ENCODE measurements at regions not wholly inside any gene's neighbourhood (a gene's known extent, or its start where the extent isn't known, plus 50 kb on each side); places are given as distances from the start of the nearest gene placed in this dataset.

DNA sequence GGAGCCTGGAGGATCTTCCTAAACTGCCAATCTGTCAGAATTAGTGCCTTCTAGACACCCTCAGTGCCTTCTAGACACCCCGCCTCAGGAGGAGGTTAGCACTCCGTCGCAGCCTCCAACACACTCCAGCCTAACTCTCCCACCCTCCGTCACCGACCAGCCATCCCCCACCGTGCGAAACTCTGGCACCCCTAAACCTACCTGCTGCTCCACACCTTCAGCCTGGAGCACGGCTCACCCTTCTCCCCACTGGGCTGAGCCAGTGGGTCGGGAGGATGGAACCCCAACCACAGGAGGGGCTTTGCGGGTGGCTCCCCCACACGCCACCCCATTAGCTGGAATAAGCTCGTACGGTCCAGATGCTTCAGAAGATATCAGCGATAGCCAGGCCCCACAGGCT is 468.9 kb upstream of the HS6ST1 start:
- DNase-seq, result no peak

DNA sequence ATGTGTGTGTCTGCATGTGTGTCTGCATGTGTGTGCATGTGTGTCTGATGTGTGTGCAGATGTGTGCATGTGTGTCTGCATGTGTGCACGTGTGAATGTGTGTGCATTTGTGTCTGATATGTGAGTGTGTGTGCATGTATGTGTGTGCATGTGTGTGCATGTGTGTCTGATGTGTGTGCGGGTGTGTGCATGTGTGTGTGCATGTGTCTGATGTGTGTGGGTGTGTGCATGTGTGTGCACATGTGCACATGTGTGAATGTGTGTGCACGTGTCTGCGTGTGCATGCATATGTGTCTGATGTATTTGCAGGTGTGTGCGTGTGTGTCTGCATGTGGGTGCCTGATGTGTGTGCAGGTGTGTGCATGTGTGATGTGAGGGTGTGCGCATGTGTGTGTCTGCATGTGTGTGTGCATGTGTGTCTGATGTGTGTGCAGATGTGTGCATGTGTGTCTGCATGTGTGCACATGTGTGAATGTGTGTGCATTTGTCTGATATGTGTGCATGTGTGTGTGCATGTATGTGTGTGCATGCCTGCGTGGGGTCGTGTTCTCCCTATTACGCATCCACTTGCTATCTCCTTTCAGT is 470.1 kb upstream of the HS6ST1 start:
- no peak for DNase-seq

DNA sequence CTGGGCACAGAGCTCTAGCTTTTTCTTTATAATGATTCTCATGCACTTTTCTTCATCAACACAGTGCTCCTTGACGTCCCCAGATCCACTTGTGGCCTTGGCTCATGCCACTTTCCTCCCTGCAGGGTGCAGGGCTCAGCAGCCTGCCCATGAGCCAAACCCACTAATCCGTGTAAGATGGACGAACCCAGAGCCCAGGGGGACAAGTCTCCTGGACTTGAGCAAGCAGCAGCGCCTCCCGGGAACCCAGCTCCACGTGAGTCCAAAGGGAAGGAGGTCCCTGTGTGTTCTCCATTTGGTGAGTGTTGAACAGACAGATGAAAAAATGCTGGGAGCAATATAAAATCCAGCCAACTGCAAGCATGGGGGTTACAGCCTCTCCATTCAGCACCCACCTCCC is 470.6 kb upstream of the HS6ST1 start:
- no peak for DNase-seq

DNA sequence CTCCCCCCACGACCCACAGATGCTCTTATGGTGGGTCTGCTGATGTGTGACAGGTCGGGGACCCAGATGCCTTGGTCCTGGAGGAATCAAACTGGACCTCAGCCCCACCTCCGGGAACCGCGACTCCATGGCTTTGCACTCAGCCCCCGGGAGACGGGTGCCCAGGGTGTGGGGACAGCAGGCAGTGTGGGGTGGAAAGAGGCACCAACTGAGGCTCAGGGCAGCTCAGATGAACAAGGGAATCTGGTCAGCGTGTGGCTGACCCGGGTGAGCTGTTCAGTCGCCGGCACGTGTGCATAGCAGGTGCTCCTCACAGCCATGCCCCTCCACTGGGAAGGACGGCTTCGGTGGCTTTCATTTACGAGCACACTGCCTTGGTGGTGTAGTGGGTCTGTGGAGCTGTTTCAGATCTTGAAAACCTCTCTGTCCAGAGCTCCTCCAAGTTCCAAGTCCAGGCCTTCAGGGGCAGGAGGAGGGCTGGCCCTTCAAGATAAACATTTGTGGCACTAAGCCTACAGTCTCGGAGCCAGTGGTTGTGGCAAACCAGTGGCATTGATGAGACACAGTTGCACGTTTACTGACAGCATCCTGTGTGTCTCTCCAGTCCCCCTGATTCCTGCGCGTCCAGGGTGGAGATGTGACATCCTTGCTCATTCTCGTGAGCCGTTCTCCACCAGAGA is 471.2 kb upstream of the HS6ST1 start:
- DNase-seq, result no peak

DNA sequence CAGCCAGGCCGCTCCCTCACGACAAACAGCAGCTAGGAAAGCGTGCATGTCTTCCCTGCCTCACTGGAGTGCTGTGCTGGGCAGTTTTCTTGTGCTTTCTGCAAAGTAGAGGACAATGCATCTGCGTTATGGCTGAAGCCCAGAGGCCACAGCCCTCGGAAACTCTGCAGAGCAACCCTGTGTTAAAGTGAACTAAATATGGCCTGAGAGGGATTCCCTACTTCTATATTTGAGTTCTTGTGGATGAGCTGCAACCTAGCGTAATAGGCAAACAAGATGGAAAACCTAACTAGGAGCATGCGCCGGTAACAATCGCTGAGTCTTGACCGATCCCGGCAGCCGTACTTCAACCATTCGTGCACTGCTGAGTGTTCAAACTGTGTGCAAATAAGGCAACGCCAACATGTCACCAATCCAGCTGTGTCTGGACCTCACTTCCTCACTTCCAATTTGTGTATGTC is 471.9 kb upstream of the HS6ST1 start:
- no peak for DNase-seq

DNA sequence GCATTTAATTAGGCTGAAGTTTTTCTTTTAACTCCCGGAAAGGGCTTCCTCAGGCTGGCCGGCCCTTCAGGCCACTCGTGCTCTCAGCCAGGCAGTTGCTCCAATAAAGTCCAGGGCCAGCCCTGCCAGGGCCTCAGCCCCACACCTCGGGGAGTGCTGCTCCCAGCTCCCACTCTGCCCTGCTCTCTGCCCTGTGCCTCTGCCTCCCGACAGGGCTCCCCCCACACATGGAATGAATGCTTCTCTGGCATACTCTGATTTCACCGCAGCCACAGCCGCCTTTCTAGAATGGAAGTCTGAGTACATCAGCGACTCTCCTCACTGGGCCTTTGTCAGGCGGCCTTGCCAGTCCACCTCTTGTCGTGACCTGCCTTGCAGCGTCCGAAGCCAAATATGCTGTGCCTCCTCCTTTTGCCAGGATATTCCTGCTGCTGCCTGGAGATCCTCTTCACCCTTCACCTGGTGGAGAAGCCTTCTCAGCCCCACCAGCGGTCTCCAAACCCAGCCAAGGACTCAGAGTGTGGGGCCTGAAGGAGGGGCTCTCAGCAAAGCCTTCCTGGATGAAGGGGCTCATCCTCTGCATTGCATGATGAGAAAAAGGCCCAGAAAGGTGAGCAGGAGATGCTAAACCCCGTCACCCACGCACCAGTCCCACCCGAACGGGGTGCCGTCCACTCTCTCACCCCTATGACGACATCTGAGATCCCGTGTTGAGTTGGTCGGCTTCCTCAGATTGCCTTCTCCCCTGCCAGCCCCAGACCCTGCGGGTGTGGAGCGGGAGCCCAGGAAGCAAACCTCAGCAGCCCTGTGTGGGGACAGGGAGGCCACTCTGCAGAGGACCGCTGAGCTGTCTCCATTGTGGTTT is 472.7 kb upstream of the HS6ST1 start:
- DNase-seq, result no peak

DNA sequence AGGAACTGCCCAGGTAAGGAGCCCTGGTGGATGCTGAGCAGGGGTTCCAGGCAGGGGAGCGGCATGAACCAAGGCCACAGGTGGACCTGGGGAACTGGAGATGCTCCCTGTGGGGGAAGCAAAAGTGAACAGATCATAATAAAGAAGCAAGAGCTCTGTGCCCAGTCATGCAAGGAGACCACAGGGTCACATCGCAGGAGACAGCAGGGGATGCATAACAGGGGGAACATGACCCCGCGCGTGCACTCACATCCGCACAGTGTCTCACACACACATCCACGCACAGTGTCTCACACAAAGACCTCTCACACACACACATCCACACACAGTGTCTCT is 473.3 kb upstream of the HS6ST1 start:
- no peak for DNase-seq

DNA sequence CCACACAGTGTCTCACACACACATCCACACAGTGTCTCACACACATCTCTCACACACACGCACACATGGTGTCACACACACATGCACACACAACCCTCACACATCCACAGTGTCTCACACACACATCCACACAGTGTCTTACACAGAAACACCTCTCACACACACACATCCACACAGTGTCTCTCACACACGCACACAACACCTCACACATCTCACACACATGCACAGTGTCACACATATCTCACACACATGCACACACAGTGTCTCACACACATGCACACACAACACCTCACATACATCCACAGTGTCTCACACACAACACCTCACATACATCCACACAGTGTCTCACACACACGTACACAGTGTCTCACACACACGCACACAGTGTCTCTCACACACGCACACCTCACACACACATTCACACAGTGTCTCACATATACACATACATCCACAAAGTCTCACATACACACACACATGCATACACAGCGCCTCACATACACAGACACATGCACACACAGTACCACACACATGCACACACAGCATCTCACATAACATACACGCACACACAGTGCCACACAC is 473.9 kb upstream of the HS6ST1 start:
- DNase-seq, result no peak

DNA sequence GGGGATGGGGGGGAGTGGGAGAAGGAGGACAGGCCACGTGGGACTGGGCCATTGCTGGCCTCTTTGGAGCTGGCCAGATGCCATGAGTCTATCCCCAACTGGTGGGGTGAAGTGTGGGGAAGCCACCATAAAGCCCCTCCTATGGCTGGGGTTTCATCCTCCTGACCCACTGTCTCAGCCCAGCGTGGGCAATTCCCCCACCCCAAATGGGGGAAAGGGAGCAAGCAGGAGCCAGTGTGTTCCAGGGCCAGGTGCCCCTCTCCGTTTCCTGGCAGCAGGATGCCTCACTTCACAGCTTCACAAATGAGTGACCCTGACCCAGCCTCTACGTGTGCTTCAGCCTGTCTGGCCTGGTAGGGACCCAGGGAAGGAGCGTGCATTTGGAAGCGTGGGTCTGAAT is 474.7 kb upstream of the HS6ST1 start:
- no peak for DNase-seq

DNA sequence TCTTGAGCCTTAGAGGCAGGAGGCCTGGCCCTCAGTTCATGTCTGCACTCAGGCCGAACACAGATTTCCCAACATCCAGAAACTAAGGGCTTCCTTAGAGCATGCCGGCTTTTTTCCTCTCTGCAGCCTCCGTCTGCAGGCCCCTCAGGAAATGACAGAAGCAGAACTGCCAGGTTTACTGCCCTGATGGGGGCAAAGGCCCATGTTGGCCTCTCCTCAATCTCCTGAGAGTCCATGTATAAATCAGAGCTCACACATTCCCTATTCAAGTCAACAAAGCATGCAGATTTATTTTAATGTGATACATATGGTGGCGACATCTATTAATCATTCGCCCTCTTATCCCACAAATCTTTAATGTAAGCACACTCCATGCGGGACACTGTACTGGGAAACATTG is 475.6 kb upstream of the HS6ST1 start:
- no peak for DNase-seq

DNA sequence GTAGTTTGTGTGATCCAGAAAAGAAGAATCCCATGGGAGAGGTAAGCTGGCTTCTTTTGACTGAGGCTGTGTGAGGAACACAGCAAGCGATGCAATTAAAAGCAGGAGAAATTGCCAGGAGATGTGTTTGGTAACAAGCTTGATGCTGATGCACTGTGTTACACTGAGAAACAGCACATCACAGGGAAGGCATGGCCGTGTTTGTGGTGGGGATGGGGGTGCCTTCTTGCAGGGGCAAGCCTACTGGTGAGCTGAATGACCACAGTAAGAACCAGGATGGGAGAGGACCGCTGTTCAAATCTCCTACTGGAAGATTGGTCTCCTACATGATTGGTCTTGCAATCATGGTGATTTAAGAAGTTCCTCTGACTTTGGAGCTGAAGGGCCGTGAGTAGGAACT is 477.7 kb upstream of the HS6ST1 start:
- no peak for DNase-seq

DNA sequence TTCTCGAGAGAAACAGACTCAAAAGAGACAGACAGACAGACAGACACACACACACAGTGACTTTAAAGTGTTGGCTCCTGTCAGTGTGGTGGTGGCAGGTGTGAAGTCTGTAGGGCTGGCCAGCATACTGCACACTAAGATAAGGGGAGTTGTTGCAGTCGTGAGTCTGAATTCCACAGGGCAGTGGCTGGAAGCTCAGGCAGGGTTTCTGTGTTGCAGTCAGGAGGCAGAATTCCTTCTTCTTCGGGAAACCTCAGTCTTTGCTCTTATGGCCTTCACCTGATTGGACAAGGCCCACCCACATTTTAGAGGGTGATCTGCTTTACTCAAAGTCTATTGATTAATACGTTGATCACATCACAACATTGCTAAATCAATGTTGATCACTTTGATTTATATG is 478.4 kb upstream of the HS6ST1 start:
- DNase-seq, result no peak

DNA sequence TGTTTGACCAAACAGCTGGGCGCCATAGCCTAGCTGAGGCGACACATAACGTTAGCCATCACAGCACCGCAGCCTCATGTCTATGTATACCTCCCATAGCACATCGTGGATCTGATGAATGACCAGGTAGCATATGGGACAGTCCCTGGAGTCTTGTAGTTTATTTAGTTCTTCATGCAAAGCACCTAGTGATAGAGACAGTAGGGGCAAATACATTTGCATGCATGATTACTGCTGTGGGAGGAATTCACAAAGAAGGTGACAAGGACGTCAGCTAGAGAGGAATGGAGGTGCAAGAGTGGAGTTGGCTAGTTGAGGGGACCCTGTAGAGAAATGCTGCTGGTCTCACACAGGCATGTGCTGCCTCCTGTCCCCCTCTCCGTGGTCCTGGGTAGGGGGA is 478.9 kb upstream of the HS6ST1 start:
- no peak for DNase-seq

DNA sequence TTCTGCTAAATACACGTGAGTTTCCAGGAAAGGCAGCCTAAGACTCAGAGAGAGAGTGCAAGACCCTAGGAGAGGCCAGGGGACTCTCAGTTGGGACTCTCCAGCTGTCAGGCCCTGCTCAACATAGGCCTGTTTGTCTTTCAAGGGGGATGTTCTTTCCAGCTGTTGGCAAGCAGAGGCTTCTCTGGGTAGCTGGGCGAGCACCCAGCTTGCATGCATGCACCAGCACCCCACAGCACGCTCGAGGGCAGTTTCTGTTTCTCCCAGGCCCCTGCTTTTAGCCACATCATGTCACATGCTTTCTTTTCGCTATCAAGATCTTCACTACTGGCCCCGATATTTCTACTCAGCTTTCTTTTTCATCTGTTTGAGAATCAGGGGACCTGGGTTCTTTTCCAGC is 479.3 kb upstream of the HS6ST1 start:
- no peak for DNase-seq

DNA sequence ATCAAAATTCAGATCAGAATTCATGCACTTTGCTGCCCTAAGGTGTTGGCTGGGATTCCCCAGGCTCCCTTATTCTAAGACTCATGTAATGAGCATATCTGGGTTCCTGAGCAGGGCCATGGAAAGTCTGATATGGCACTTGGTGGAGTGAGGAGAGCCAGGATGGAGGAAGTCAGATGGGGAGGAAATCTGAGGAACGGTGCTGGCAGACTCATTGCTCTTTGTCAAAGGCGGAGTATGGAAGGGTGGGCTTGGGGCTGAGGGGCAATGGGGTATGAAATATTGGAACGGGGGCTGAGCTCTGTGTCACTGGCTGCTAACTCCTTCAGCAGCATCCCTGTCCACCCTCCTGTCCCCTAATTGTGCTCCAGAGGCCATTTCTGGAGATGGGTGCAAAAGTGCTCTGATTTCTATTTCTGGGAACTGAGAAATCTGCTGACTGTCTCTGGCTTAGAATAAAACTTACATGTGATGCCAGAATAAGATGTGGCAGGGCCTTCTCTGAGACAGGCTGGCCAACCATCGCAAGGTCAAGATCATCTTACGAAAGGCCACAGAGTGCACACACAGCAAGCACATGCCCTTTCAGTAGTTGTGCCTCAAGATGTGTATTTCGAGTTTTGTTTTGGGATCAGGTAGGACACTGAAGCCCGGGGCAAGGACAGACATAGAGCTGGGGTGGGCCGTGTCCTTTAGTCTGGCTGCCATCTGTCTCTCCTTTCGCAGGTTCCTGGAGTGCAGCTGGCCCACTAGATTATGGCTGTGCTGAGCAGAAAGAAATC is 480.0 kb upstream of the HS6ST1 start:
- DNase-seq, result no peak

DNA sequence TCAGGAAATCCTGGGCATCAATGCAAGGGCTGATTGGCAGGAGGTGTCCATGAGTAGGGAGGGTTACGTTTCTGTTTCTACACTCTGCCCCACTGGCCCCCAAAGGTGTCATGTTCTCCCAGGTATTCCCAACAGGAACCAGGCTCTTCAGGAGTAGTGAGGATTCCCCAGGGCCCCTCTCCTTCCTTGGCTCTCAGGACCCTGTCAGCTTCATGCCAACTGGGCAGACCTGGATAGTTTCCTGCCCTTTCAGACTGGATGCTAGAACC is 480.6 kb upstream of the HS6ST1 start:
- DNase-seq, result no peak

DNA sequence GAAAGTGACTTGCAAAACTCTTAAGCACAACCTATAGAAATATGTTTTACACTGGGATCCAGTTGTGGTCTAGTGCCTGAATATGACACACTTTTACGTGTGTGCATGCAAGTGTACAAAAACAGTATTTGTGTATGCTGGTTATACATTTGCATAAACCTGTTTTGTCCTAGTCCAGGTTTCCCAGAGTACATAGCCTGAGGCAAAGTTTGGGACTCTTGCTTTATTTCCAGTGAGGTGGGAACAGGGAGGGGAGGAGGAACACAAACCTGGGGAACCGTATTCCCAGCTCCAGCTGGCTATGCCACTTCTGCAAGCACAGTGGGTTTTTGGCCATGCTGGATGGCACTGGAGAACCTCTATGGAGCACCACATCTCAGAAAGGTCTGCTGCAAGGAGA is 481.1 kb upstream of the HS6ST1 start:
- DNase-seq, result no peak

DNA sequence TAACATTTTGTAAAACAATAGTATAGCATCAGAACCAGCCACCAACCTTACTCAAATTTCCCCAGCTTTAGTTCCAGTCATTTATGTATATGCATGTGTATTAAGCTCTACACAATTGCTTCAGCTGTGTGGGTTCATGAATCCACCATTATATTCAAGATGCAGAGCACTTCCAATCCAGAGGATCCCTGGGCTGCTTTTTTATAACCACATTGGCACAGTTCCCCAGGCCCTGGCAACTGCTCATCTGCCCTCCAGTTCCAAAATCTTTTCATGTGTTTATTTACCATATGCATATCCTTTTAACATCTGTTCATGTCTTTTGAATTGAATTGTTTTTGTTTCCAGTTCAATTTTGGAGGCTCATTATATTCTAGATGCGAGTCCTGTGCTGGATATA is 482.9 kb upstream of the HS6ST1 start:
- DNase-seq, result no peak

DNA sequence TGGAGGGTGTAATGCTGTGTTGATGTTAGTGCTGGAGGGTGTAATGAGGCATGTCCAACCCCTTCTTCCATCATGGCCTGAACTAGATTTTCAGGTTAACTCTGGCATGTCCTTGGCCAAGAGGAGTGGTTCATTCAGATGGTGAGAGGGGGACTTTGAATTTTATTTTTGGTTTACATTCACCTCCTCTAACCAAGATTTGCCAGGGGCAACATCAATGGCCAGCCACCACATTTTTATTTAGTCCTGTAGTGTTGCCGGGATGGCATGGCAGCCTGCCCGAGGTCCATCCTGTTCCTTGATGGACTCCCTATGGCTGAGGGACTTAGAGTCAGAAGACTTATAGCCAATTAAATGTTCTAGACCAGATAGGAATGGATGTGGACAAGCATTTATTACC is 484.6 kb upstream of the HS6ST1 start:
- no peak for DNase-seq

DNA sequence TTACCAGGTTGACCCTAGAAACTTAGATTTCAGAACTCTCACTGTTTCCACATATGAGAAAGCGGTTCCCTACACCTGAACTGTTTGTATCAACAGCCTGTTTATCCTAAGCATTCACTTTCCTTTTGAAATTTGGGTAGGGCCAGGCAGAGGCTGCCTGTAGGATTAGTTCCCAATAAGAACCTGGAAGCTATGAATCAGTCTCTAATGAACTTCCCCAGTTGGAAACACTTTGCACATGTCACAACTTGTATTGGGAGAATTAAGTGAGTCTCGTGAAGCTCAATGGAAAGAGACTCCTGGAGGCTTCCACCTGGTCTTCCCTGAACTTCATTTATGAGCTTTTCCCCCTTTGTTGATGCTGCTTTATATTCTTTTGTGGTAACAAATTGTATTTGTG is 486.6 kb upstream of the HS6ST1 start:
- DNase-seq, result no peak

DNA sequence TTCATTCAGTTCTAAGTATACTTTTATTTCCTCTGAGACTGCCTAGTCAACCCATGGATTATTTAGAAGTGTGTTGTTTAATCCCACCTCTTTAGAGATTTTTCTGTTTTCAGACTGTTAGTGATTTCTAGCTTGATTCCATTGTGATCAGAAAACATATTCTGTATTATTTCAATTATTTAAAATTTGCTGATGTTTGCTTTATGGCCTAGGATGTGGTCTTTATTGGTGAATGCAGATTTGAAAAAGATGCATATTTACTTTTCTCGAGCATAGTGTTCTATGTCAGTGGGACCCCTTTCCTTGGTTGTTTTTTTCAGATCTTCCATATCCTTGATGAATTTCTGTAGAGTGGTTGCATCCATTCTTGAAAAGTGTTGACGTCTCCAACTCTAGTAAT is 487.2 kb upstream of the HS6ST1 start:
- DNase-seq, result no peak

DNA sequence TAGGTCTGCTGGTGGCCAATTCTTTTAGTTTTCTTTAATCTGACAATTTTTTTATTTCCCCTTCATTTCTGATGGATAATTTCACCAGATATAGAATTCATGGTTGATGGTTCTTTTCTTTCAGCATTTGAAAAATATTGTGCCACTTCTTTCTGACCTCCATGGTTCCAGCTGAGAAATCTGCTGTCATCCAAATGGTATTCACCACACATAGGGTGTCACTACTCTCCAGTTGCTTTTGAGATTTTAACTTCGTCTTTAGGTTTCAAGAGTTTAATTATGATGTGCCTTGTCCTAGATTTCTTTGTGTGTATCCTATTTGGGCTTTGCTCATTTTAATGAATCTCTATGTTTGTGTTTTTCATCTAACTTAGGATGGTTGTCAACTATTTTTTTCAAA is 488.6 kb upstream of the HS6ST1 start:
- DNase-seq, result no peak

DNA sequence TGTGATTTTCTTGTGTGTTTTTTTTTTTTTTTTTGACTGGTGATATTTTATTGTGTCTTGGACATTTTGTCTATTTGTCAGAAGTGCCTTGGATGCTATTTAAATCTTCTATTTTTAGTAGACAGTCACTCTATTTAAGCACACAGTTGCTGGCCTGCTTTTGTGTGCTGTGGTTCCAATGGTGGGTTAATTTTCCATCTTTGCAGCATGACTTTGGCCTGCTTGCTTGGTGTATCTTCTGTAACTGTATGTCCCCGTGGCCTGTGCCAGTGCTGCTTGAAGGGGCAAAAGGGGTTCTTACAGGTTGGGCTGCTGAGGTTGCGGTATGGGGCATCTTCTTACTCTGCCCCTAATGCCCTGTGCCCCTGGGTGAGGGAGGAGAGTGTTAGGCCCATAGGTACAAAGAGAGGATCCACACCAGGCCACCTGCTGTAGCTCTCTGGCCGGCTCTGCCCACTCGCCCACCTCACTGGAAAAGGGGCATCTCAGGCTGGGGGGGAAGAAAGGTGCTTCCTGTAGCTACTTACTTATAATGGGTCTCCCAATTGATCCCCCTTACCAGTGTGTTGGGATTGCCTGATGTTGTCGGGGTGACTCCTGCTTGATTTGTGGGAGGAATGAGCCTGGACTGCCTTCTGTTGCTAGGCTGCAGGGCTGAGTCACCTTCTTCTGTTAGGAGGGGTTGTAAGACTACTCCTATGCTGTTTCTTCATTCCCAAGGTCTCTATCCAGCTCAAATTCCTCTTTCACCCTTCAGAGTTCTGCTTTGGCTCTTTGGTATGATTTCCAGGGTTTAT is 490.0 kb upstream of the HS6ST1 start:
- no peak for DNase-seq

Measured in NCI-H1417 treated with DMSO at 0.1 percent for 48 hours (cell line).